Hepatic stellate cell (primary cell): ENCODE measurements at regions not wholly inside any gene's neighbourhood (a gene's known extent, or its start where the extent isn't known, plus 50 kb on each side); places are given as distances from the start of the nearest gene placed in this dataset.

Experiments used
- DNase-seq: peaks from one replicate; pipeline ENCODE4 v3.0.0; 2011; ENCODE audit warnings: low spot score

DNA sequence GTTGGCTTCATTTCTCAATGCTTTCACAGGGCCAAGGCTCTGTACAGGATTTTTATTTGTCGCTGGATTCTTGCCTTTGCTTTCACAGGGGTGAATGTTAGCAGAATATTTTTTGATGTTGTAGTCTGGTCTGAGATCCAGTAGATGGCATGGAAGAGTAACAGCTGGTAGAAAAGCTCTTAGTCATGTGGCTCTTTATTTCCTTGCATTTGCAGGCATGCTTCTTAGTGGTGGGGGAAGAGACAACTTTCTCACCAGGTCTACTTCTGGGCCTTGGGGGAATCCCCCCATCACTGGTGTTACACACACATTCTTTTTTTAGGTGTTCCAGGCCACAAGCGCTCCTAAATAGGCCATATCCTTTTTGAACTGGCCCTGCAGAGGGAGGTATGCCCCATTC is 58.2 kb upstream of the DKK2 start:
- DNase-seq, result peak; percentile 17
